GM23338 (cell line): ENCODE measurements at regions not wholly inside any gene's neighbourhood (a gene's known extent, or its start where the extent isn't known, plus 50 kb on each side); places are given as distances from the start of the nearest gene placed in this dataset.

Experiments
- ATAC-seq: fragments of 200-7000 bp; cut with Tn5 transposase; 3 replicates; pipeline ENCODE4 v1.9.1; 2020
- DNase-seq: peaks from one replicate; pipeline ENCODE4 v3.0.0-alpha.2; 2015; ENCODE audit warnings: low spot score
- H2AFZ ChIP-seq: fragments of 200-600 bp; sonication (generic); 2 replicates; pipeline ENCODE4 v1.8.0; 2016; ENCODE audit warnings: antibody characterized with exemption, mild to moderate bottlenecking, moderate library complexity
- H3F3A ChIP-seq: fragments of 200-600 bp; sonication (generic); replicated peaks from 2 replicates; pipeline ENCODE4 v1.8.0; 2017; ENCODE audit warnings: antibody characterized with exemption, mixed run types, low read depth
- H3K27ac ChIP-seq: fragments of 200-600 bp; sonication (generic); 2 replicates; pipeline ENCODE4 v1.6.1; 2016; ENCODE audit warnings: low read depth
- H3K27me3 ChIP-seq: fragments of 200-600 bp; sonication (generic); 2 replicates; pipeline ENCODE4 v1.8.0; 2016; ENCODE audit warnings: mild to moderate bottlenecking, mixed run types, moderate library complexity; ENCODE audit not compliant: insufficient read depth
- H3K36me3 ChIP-seq: fragments of 200-600 bp; sonication (generic); 2 replicates; pipeline ENCODE4 v1.8.0; 2016; ENCODE audit warnings: mild to moderate bottlenecking; ENCODE audit not compliant: insufficient read depth
- H3K4me1 ChIP-seq: fragments of 200-600 bp; sonication (generic); 2 replicates; pipeline ENCODE4 v1.8.0; 2016; ENCODE audit warnings: mild to moderate bottlenecking, moderate library complexity; ENCODE audit not compliant: insufficient read depth
- H3K4me2 ChIP-seq: fragments of 200-600 bp; sonication (generic); 2 replicates; pipeline ENCODE4 v1.7.1; 2017; ENCODE audit warnings: mixed run types
- H3K4me3 ChIP-seq: fragments of 200-600 bp; sonication (generic); 2 replicates; pipeline ENCODE4 v1.6.1; 2016; ENCODE audit warnings: mixed run types
- H3K79me2 ChIP-seq: fragments of 200-600 bp; sonication (generic); replicated peaks from 2 replicates; pipeline ENCODE4 v1.8.0; 2017; ENCODE audit warnings: mild to moderate bottlenecking; ENCODE audit not compliant: insufficient read depth
- H3K9me2 ChIP-seq: fragments of 200-600 bp; sonication (generic); 2 replicates; pipeline ENCODE4 v1.8.0; 2017; ENCODE audit not compliant: insufficient read depth
- H4K20me1 ChIP-seq: fragments of 200-600 bp; sonication (generic); replicated peaks from 2 replicates; pipeline ENCODE4 v1.8.0; 2017; ENCODE audit warnings: mild to moderate bottlenecking; ENCODE audit not compliant: insufficient read depth
- H3K27ac Mint-ChIP-seq: 2 replicates; pipeline ENCODE4 v1.8.0; 2020; ENCODE audit warnings: inconsistent platforms, mild to moderate bottlenecking, moderate library complexity, mixed read lengths
- H3K27me3 Mint-ChIP-seq: 3 replicates; pipeline ENCODE4 v1.8.0; 2022; ENCODE audit warnings: low read depth, mild to moderate bottlenecking, moderate library complexity, mixed read lengths, inconsistent platforms; ENCODE audit not compliant: insufficient read depth, poor library complexity
- H3K36me3 Mint-ChIP-seq: 3 replicates; pipeline ENCODE4 v1.8.0; 2021; ENCODE audit warnings: low read depth, mild to moderate bottlenecking, inconsistent platforms, moderate library complexity, mixed read lengths
- H3K4me1 Mint-ChIP-seq: 3 replicates; pipeline ENCODE4 v1.8.0; 2020; ENCODE audit warnings: mild to moderate bottlenecking, inconsistent platforms, mixed read lengths
- H3K4me3 Mint-ChIP-seq: 3 replicates; pipeline ENCODE4 v1.8.0; 2021; ENCODE audit warnings: moderate library complexity, mild to moderate bottlenecking, inconsistent platforms, mixed read lengths
- H3K9me3 Mint-ChIP-seq: 3 replicates; pipeline ENCODE4 v1.8.0; 2020; ENCODE audit warnings: moderate library complexity, mild to moderate bottlenecking, inconsistent platforms, mixed read lengths
- CREB1 ChIP-seq: fragments of 250-450 bp; sonication (Bioruptor Pico); IDR thresholded peaks from 2 replicates; pipeline ENCODE4 v1.5.0; 2020; ENCODE audit warnings: low read depth, mild to moderate bottlenecking, moderate library complexity
- CTCF ChIP-seq, 2 experiments: fragments of 200-600 bp in 1 of 2; sonication (generic) in 1 of 2; conservative IDR thresholded peaks; 2 replicates each; pipeline versions ENCODE4 v1.5.1 to v1.6.1; 2016 to 2017; ENCODE audit warnings: antibody characterized with exemption in 2 of 2, low read depth in 2 of 2, mild to moderate bottlenecking in 2 of 2, moderate library complexity in 1 of 2
- EZH2 ChIP-seq: fragments of 200-600 bp; sonication (generic); IDR thresholded peaks from one replicate; pipeline ENCODE4 v1.8.0; 2017; ENCODE audit warnings: antibody characterized with exemption, mild to moderate bottlenecking, low read depth; ENCODE audit not compliant: unreplicated experiment
- EZH2phosphoT487 ChIP-seq: fragments of 200-600 bp; sonication (generic); IDR thresholded peaks from one replicate; pipeline ENCODE4 v1.8.1; 2018; ENCODE audit warnings: antibody characterized with exemption; ENCODE audit not compliant: unreplicated experiment
- JUNB ChIP-seq: IDR thresholded peaks from one replicate; pipeline ENCODE4 v1.6.1; 2016; ENCODE audit warnings: antibody characterized with exemption; ENCODE audit not compliant: unreplicated experiment
- NANOG ChIP-seq: IDR thresholded peaks from 2 replicates; pipeline ENCODE4 v1.6.1; 2016; ENCODE audit warnings: antibody characterized with exemption, borderline replicate concordance
- POLR2AphosphoS5 ChIP-seq: IDR thresholded peaks from 2 replicates; pipeline ENCODE4 v1.6.1; 2016; ENCODE audit warnings: antibody characterized with exemption, low read depth
- REST ChIP-seq: IDR thresholded peaks from one replicate; pipeline ENCODE4 v1.6.1; 2018; ENCODE audit warnings: antibody characterized with exemption; ENCODE audit not compliant: unreplicated experiment
- ZNF114 ChIP-seq: fragments of 250-450 bp; sonication (Bioruptor Pico); IDR thresholded peaks from 2 replicates; pipeline ENCODE4 v1.5.0; 2020; ENCODE audit warnings: mild to moderate bottlenecking, moderate library complexity
- ZNF331 ChIP-seq: fragments of 250-450 bp; sonication (Bioruptor Pico); IDR thresholded peaks from 2 replicates; pipeline ENCODE4 v1.5.0; 2020; ENCODE audit warnings: low read depth, mild to moderate bottlenecking, moderate library complexity

GRCh38 chr2:111220962-111221361 lies 100.2 kb downstream of the BCL2L11 start:
- Histone ChIP-seq H3K4me2 (no peak overlapping the region), H3F3A (no peaks in the 10 kb centered on the region), H3K9me2 (no peaks in the 10 kb centered on the region), H3K4me1 (no peaks in the 10 kb centered on the region), H3K27me3 (no peaks in the 10 kb centered on the region), H3K27ac (no peak overlapping the region), H4K20me1 (no peaks in the 10 kb centered on the region), H3K36me3 (no peaks in the 10 kb centered on the region), H3K79me2 (no peaks in the 10 kb centered on the region), H2AFZ (no peak overlapping the region), H3K4me3 (no peak overlapping the region)
- no peak overlapping the region for H3K27ac Mint-ChIP-seq
- H3K4me3 Mint-ChIP-seq: no peak overlapping the region
- DNase-seq (no peak), ATAC-seq (no peak)
- H3K36me3 Mint-ChIP-seq: peaks cover 4% of the 10 kb centered on the region; the same call in 1 of the 3 replicates
- TF ChIP-seq CTCF (conservative IDR thresholded peaks at IDR 0.05; ENCODE audit: low read depth in 2 of 2) (no peak), POLR2AphosphoS5 (no peak), ZNF331 (no peak), REST (no peak), CREB1 (CRISPR knock-in tag) (no peak), EZH2 (no peak), EZH2phosphoT487 (no peak), NANOG (no peak)
- peaks cover 22% of the 10 kb centered on the region for H3K9me3 Mint-ChIP-seq
- no peaks in the 10 kb centered on the region for H3K27me3 Mint-ChIP-seq
- H3K4me1 Mint-ChIP-seq: peaks cover 13% of the 10 kb centered on the region

GRCh38 chr2:111221701-111222100 lies 101.0 kb downstream of the BCL2L11 start:
- DNase-seq: no peak
- no peaks in the 10 kb centered on the region for H3K79me2 ChIP-seq
- no peaks in the 10 kb centered on the region for H3K27me3 ChIP-seq
- H3K4me3 ChIP-seq: no peak overlapping the region
- ATAC-seq: no peak
- H3K4me3 Mint-ChIP-seq: no peak overlapping the region
- H3K27ac Mint-ChIP-seq: no peak overlapping the region; the same call in 1 of the 2 replicates
- H3K4me1 ChIP-seq: no peaks in the 10 kb centered on the region
- H3F3A ChIP-seq: no peaks in the 10 kb centered on the region
- H3K9me2 ChIP-seq: no peaks in the 10 kb centered on the region
- H4K20me1 ChIP-seq: no peaks in the 10 kb centered on the region
- no peak overlapping the region for H3K4me2 ChIP-seq
- H3K9me3 Mint-ChIP-seq: peaks cover 21% of the 10 kb centered on the region
- H3K36me3 Mint-ChIP-seq: peaks cover 4% of the 10 kb centered on the region; the same call in 1 of the 3 replicates
- H3K27ac ChIP-seq: no peak overlapping the region
- no peaks in the 10 kb centered on the region for H3K27me3 Mint-ChIP-seq
- no peak overlapping the region for H2AFZ ChIP-seq
- peaks cover 14% of the 10 kb centered on the region for H3K4me1 Mint-ChIP-seq
- H3K36me3 ChIP-seq: no peaks in the 10 kb centered on the region
- no peak for TF ChIP-seq CREB1 (CRISPR knock-in tag)
- no peak for TF ChIP-seq EZH2
- TF ChIP-seq ZNF114 (CRISPR knock-in tag): no peak
- no peak for TF ChIP-seq ZNF331
- TF ChIP-seq REST: no peak
- no peak for TF ChIP-seq JUNB
